GM13977 (cell line): ENCODE measurements at regions not wholly inside any gene's neighbourhood (a gene's known extent, or its start where the extent isn't known, plus 50 kb on each side); places are given as distances from the start of the nearest gene placed in this dataset.

ENCODE experiments used
- DNase-seq: peaks from one replicate; pipeline ENCODE4 v3.0.0; 2012; ENCODE audit warnings: low spot score
- in situ Hi-C: fragments of 300-500 bp; cut with MboI; formaldehyde crosslinking; loops from one replicate; pipeline ENCODE4 v1.12.0; 2022; ENCODE audit warnings: low sequenced_read_pairs, low pct_unique_long_range_greater_than_20kb, mixed read lengths, inconsistent platforms; ENCODE audit not compliant: unreplicated experiment
- TF ChIP-seq, protein P1 (sequence below): IDR thresholded peaks from 2 replicates; pipeline ENCODE4 v1.5.1; 2012; ENCODE audit warnings: mild to moderate bottlenecking, control low read depth; ENCODE audit not compliant: insufficient read depth; ENCODE audit errors: extremely low read depth, missing control alignments

DNA sequence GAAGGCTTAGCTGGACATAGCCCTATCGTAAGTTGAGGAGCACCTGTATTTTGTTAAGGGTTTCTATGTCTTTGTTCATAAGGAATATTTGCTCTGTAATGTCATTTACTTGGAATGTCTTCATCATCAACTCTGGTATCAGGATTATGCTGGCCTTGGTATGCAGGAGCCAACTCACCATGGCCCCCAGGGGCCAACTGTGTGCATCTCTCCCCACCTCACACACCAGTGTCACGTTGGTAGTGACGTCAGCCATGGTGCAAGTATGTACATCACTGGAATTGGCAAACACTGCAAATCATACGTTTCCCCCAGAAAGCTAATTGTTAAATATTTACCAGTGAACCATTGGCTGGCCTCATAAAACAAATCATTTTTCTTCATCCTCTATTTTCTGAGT is 70.8 kb downstream of the YTHDF1 start:
- no peak for DNase-seq
- in situ Hi-C loops = no loop called here
- TF ChIP-seq, protein P1, sequence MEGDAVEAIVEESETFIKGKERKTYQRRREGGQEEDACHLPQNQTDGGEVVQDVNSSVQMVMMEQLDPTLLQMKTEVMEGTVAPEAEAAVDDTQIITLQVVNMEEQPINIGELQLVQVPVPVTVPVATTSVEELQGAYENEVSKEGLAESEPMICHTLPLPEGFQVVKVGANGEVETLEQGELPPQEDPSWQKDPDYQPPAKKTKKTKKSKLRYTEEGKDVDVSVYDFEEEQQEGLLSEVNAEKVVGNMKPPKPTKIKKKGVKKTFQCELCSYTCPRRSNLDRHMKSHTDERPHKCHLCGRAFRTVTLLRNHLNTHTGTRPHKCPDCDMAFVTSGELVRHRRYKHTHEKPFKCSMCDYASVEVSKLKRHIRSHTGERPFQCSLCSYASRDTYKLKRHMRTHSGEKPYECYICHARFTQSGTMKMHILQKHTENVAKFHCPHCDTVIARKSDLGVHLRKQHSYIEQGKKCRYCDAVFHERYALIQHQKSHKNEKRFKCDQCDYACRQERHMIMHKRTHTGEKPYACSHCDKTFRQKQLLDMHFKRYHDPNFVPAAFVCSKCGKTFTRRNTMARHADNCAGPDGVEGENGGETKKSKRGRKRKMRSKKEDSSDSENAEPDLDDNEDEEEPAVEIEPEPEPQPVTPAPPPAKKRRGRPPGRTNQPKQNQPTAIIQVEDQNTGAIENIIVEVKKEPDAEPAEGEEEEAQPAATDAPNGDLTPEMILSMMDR = no peak

DNA sequence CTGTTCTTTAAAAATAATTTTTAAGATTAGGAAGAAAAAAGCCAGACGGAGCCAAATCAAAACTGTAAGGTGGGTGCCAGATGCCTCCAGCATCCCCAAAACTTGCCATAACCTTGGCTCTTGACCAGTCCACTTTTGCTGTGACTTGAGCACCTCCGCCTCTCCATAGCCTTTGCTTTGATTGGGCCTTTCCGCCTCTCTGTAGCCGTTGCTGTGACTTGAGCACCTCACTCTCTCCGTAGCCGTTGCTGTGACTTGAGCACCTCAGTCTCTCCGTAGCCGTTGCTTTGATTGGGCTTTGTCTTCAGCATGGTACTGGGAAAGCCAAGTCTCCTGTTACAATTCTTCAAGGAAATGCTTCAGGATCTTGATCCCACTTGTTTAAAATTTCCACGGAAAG is 73.0 kb downstream of the YTHDF1 start:
- TF ChIP-seq, protein P1 = no peak
- in situ Hi-C loops = no loop called here
- no peak for DNase-seq

DNA sequence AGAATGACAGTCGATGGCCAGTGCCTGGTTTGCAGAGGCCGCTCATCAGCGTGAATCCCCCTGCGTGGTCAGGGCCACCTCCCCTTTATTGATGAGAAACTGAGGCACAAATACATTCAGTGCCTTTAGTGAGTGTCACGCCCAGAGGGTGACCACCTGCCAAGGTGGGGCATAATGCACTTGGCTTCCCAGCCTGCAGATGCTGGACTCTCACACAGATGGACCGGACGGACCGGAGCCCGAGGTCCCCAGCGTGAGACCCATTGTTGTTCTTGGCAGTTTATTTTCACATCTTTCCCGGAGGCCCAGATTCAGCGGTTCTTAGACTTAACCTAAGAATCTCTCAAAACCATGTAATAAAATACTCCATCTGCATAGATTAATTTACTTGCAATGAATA is 74.4 kb downstream of the YTHDF1 start:
- TF ChIP-seq, protein P1 = no peak
- DNase-seq = no peak
- in situ Hi-C loops = no loop called here

DNA sequence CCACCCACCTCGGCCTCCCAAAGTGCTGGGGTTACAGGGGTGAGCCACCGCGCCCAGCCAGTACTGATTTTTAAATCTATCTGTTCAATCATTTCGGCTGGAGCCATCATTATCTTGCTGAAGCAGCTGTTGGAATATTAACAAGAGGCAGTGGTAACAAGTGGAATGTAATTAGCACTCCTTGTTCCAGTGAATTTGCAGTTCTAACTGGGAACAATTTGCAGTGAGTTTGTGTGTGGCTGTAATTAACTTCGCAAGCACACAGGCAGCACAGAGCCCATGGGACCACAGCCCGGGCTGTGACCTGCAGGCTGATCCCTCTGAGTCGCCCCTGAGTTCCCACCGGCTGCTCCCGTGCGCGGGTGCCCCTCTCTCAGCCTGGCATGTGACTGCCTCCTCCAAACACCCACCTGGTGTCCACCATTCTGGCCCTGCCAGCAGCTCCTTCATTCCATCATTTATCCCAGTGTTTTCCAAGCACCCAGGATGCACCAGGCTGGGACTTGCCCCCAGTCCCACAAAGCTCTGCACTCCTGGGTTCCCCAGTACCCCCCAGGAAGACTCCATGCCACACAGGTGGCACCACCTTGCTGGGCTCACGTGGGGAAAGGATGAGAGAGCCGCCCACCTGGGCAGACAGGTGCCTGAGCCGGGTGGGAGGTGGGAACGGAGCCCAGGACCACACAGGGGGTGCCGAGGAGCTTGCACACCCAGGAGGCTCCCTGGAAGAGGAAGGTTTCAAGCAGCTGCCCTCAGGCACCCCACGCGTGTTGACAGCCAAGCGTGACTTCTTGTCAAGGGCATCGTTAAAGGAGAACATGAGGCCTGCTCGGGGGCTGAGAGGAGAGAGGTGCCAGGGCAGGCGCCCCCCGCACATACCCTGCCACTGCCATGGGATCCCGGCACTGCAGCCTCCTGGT is 75.2 kb downstream of the YTHDF1 start:
- in situ Hi-C loops = no loop called here

DNA sequence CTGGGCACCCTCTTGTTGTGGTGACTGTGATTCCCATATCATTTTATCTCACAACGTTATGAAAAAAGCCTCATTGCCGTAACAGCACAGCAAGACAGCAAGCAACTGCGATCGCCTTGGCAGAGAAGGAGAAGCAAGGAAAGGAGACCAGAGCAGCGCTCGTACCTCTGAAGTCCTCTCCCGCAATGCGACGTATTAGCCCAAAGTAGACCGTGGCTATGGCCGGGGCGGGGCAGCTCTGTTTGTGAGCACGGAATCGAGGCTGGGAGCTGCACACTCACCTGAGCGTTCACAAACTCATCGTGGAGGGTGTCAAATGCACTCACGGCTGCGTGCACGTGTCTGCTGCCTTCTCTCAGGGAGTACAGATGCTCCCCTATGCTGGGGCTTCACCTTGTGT is 76.1 kb downstream of the YTHDF1 start:
- TF ChIP-seq, protein P1 = no peak
- DNase-seq = no peak
- in situ Hi-C loops = no loop called here

More for the DNA sequence above, 75.2 kb downstream of the YTHDF1 start:
- TF ChIP-seq, protein P1 = no peak
- no peak for DNase-seq

DNA sequence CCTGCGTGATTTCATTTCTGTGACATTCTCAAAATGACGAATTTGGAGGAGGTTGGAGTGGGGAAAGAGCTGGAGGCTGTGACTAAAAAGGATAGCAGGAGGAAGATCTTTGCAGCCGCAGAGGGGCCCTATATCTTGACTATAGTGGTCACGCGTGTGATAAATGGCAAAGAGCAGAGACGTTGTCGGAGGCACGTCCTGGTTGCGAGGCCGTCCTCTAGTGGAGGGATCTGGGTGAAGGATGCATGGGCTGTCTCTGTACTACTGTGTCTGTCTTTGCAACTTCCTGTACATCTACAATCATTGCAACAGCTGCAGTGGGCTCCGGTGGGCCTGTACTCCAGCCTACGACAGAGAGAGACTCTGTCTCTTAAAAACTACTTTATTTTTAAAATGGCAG is 76.6 kb downstream of the YTHDF1 start:
- TF ChIP-seq, protein P1 = no peak
- in situ Hi-C loops = no loop called here
- no peak for DNase-seq
